Activated B cell treated with CpG ODN at 0.5 μM for 24 hours (primary cell): ENCODE measurements at regions not wholly inside any gene's neighbourhood (a gene's known extent, or its start where the extent isn't known, plus 50 kb on each side); places are given as distances from the start of the nearest gene placed in this dataset.
"Not testable (repeated sequence)": the region's sequence is repeated elsewhere in the genome, so short reads cannot be mapped to it uniquely, and the experiment has no call there.

Source experiments
- ATAC-seq: fragments of 200-7000 bp; cut with Tn5 transposase; one replicate; pipeline ENCODE4 v1.10.0; 2021; ENCODE audit warnings: low read depth, mild to moderate bottlenecking, moderate library complexity
- CTCF ChIA-PET: fragments of 350-600 bp; sonication (Branson Sonifier 250); formaldehyde crosslinking; loops from one replicate; lab custom pipeline; 2021; ENCODE audit warnings: antibody characterized with exemption; lab: Charles Lee
- POLR2A ChIA-PET: fragments of 350-600 bp; sonication (Branson Sonifier 250); formaldehyde crosslinking; loops from one replicate; lab custom pipeline; 2021; ENCODE audit warnings: antibody characterized with exemption; lab: Charles Lee
- DNase-seq: peaks from one replicate; pipeline ENCODE4 v3.0.0; 2022
- H3K27ac Mint-ChIP-seq: one replicate; pipeline ENCODE4 v1.8.0; 2020; ENCODE audit warnings: mixed read lengths
- H3K27me3 Mint-ChIP-seq: one replicate; pipeline ENCODE4 v1.8.0; 2021; ENCODE audit warnings: mixed read lengths
- H3K36me3 Mint-ChIP-seq: one replicate; pipeline ENCODE4 v1.8.0; 2021; ENCODE audit warnings: low read depth, mixed read lengths
- H3K4me1 Mint-ChIP-seq: one replicate; pipeline ENCODE4 v1.8.0; 2021; ENCODE audit warnings: mixed read lengths
- H3K4me3 Mint-ChIP-seq: one replicate; pipeline ENCODE4 v1.8.0; 2020; ENCODE audit warnings: mild to moderate bottlenecking, mixed read lengths
- H3K9me3 Mint-ChIP-seq: one replicate; pipeline ENCODE4 v1.8.0; 2020; ENCODE audit warnings: mixed read lengths
- intact Hi-C: fragments of 100-400 bp; cut with micrococcal nuclease; formaldehyde crosslinking; loops from one replicate; pipeline ENCODE4 v1.15.1; 2024
- TF ChIP-seq, protein P1 (sequence below): fragments of 200-600 bp; IDR thresholded peaks from one replicate; pipeline ENCODE4 v1.8.0; 2022; ENCODE audit warnings: antibody characterized with exemption, mild to moderate bottlenecking

GRCh38 chr5:14929293-14930065 lies 57.9 kb upstream of the ANKH start:
- H3K36me3 Mint-ChIP-seq, result no peaks in the 10 kb centered on the region
- H3K4me3 Mint-ChIP-seq, result no peak overlapping the region
- no peaks in the 10 kb centered on the region for H3K27me3 Mint-ChIP-seq
- POLR2A ChIA-PET, result interaction anchor here (0.7 kb wide), 1 partner anchor 28 kb away, joined by 4 read pairs; no protein-coding TSS in a partner anchor
- no peaks in the 10 kb centered on the region for H3K9me3 Mint-ChIP-seq
- no peak for ATAC-seq
- CTCF ChIA-PET, result interaction anchor here (0.8 kb wide), 1 partner anchor 203 kb away, joined by 4 read pairs; no protein-coding TSS in a partner anchor
- no peaks in the 10 kb centered on the region for H3K4me1 Mint-ChIP-seq
- DNase-seq, result no peak
- TF ChIP-seq, protein P1, sequence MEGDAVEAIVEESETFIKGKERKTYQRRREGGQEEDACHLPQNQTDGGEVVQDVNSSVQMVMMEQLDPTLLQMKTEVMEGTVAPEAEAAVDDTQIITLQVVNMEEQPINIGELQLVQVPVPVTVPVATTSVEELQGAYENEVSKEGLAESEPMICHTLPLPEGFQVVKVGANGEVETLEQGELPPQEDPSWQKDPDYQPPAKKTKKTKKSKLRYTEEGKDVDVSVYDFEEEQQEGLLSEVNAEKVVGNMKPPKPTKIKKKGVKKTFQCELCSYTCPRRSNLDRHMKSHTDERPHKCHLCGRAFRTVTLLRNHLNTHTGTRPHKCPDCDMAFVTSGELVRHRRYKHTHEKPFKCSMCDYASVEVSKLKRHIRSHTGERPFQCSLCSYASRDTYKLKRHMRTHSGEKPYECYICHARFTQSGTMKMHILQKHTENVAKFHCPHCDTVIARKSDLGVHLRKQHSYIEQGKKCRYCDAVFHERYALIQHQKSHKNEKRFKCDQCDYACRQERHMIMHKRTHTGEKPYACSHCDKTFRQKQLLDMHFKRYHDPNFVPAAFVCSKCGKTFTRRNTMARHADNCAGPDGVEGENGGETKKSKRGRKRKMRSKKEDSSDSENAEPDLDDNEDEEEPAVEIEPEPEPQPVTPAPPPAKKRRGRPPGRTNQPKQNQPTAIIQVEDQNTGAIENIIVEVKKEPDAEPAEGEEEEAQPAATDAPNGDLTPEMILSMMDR, result no peak
- no peak overlapping the region for H3K27ac Mint-ChIP-seq
- intact Hi-C loops, result no loop called here

DNA sequence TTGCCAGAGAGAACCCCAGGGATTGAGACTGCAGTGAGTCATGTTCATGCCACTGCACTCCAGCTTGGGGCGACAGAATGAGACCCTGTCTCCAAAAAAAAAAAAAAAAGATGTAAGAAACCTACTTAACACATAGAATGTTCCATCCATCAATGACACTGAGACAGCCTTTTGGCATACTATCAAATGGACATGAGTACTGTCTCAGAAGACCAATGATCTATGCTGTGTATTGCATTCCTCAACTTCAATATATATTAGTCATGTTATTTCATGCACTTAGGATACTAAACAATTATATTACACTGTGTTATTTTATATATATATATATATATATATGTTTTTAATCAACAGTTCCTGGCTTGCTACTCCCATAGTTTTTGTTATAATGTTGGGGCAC lies 57.1 kb upstream of the ANKH start:
- POLR2A ChIA-PET, result interaction anchor here (0.7 kb wide), 1 partner anchor 27 kb away, joined by 4 read pairs; no protein-coding TSS in a partner anchor
- CTCF ChIA-PET, result no interaction called here
- Mint-ChIP-seq H3K9me3 (no peaks in the 10 kb centered on the region), H3K4me1 (no peaks in the 10 kb centered on the region), H3K4me3 (no peak overlapping the region), H3K36me3 (no peaks in the 10 kb centered on the region), H3K27me3 (no peaks in the 10 kb centered on the region), H3K27ac (no peak overlapping the region)
- TF ChIP-seq, protein P1, result no peak
- no peak for ATAC-seq
- intact Hi-C loops, result no loop called here
- DNase-seq, result no peak

- intact Hi-C loops, result no loop called here
- TF ChIP-seq, protein P1, result no peak
- POLR2A ChIA-PET, result no interaction called here
- DNase-seq (no peak), ATAC-seq (no peak)
- no peaks in the 10 kb centered on the region for H3K36me3 Mint-ChIP-seq
- no peak overlapping the region for H3K4me3 Mint-ChIP-seq
- no peaks in the 10 kb centered on the region for H3K27me3 Mint-ChIP-seq
- H3K4me1 Mint-ChIP-seq, result no peaks in the 10 kb centered on the region
- CTCF ChIA-PET, result interaction anchor here (0.8 kb wide), 1 partner anchor 78 kb away, joined by 3 read pairs; no protein-coding TSS in a partner anchor
- H3K27ac Mint-ChIP-seq, result no peak overlapping the region
- no peaks in the 10 kb centered on the region for H3K9me3 Mint-ChIP-seq
Measured at GRCh38 chr5:14925326-14925725, 53.7 kb upstream of the ANKH start.

- intact Hi-C loops, H3K27me3 Mint-ChIP-seq, ATAC-seq, H3K9me3 Mint-ChIP-seq, H3K4me3 Mint-ChIP-seq, H3K27ac Mint-ChIP-seq, H3K4me1 Mint-ChIP-seq, POLR2A ChIA-PET, DNase-seq, CTCF ChIA-PET, H3K36me3 Mint-ChIP-seq: not testable (repeated sequence)
Measured at GRCh38 chr5:14922952-14923351, 51.4 kb upstream of the ANKH start.

DNA sequence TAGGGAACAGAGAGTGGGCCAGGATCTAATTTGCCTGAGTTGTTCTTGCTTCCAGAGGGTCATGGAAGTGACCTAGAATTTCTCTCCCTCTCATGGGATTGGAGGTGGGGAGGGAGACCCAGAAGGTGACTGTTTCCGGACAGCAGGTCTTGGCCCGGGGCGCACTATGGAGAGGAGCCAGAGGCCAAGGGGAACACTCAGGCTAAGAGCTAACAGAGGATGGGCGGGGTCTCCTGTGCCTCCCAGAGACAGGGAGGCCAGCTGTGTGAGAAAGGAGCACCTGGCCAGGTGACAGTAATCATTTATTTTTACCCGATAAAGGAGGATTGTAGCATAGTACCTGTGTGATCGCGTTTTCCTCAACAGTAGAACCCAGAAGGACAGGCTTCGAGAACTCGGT lies 50.9 kb upstream of the ANKH start:
- intact Hi-C loops, result no loop called here
- no peaks in the 10 kb centered on the region for H3K36me3 Mint-ChIP-seq
- CTCF ChIA-PET, result no interaction called here
- H3K27me3 Mint-ChIP-seq, result peaks cover 7% of the 10 kb centered on the region
- DNase-seq (no peak), ATAC-seq (no peak)
- no peaks in the 10 kb centered on the region for H3K9me3 Mint-ChIP-seq
- H3K4me3 Mint-ChIP-seq, result no peak overlapping the region
- TF ChIP-seq, protein P1, result no peak
- H3K4me1 Mint-ChIP-seq, result no peaks in the 10 kb centered on the region
- POLR2A ChIA-PET, result no interaction called here
- H3K27ac Mint-ChIP-seq, result no peak overlapping the region
